ENCODE measurements at regions not wholly inside any gene's neighbourhood (a gene's known extent, or its start where the extent isn't known, plus 50 kb on each side); places are given as distances from the start of the nearest gene placed in this dataset.

GRCh38 chr2:128622371-128622770 is 303.7 kb upstream of the HS6ST1 start:
- no peak for DNase-seq

GRCh38 chr2:128622955-128623620 is 304.4 kb upstream of the HS6ST1 start:
- no peak for DNase-seq

- DNase-seq: no peak
Measured at GRCh38 chr2:128623776-128624761, 305.4 kb upstream of the HS6ST1 start.

- no peak for DNase-seq
Measured at GRCh38 chr2:128624956-128625355, 306.3 kb upstream of the HS6ST1 start.

- DNase-seq: no peak
Measured at GRCh38 chr2:128625421-128625820, 306.8 kb upstream of the HS6ST1 start.

- DNase-seq: no peak
Measured at GRCh38 chr2:128625963-128626759, 307.5 kb upstream of the HS6ST1 start.

GRCh38 chr2:128626760-128627511 is 308.3 kb upstream of the HS6ST1 start:
- DNase-seq: no peak

GRCh38 chr2:128628206-128628605 is 309.5 kb upstream of the HS6ST1 start:
- DNase-seq: no peak

- no peak for DNase-seq
Measured at GRCh38 chr2:128628996-128629395, 310.3 kb upstream of the HS6ST1 start.

- no peak for DNase-seq
Measured at GRCh38 chr2:128630974-128631697, 312.5 kb upstream of the HS6ST1 start.

- no peak for DNase-seq
Measured at GRCh38 chr2:128631698-128632500, 313.2 kb upstream of the HS6ST1 start.

- no peak for DNase-seq
Measured at GRCh38 chr2:128632501-128632800, 313.8 kb upstream of the HS6ST1 start.

GRCh38 chr2:128633501-128633900 is 314.8 kb upstream of the HS6ST1 start:
- DNase-seq: no peak

- no peak for DNase-seq
Measured at GRCh38 chr2:128635361-128635900, 316.8 kb upstream of the HS6ST1 start.

- no peak for DNase-seq
Measured at GRCh38 chr2:128636802-128637147, 318.1 kb upstream of the HS6ST1 start.

GRCh38 chr2:128637481-128638155 is 318.9 kb upstream of the HS6ST1 start:
- DNase-seq: no peak

GRCh38 chr2:128638341-128639119 is 319.9 kb upstream of the HS6ST1 start:
- no peak for DNase-seq

GRCh38 chr2:128639120-128639477 is 320.4 kb upstream of the HS6ST1 start:
- no peak for DNase-seq

GRCh38 chr2:128639693-128640092 is 321.0 kb upstream of the HS6ST1 start:
- DNase-seq: no peak
